Right lobe of liver (tissue), 4 donors: ENCODE measurements at regions not wholly inside any gene's neighbourhood (a gene's known extent, or its start where the extent isn't known, plus 50 kb on each side); places are given as distances from the start of the nearest gene placed in this dataset.

Experiments
- CTCF ChIP-seq, 4 donors: fragments of 200-600 bp in 3 of 4; fragments of 450-650 bp in 1 of 4; IDR thresholded peaks; one replicate each; pipeline versions ENCODE4 v1.5.1 to v1.8.0; 2016 to 2022; ENCODE audit warnings: antibody characterized with exemption in 4 of 4, mild to moderate bottlenecking in 2 of 4
- POLR2A ChIP-seq: fragments of 450-650 bp; IDR thresholded peaks from one replicate; pipeline ENCODE4 v1.6.1; 2017; ENCODE audit warnings: antibody characterized with exemption, mild to moderate bottlenecking
- donor health status: DM: no; HTN: no; CAD: no.
- donor health status: DM: no; HTN: no; CAD: no.
- donor health status: DM: no; HTN: yes; CAD: no.

GRCh38 chr13:44058067-44058466 lies 178.4 kb downstream of the LACC1 start:
- TF ChIP-seq CTCF (IDR thresholded peaks at IDR 0.05) (no peak), POLR2A (no peak)
